ENCODE measurements at regions not wholly inside any gene's neighbourhood (a gene's known extent, or its start where the extent isn't known, plus 50 kb on each side); places are given as distances from the start of the nearest gene placed in this dataset.
"Not testable (repeated sequence)": the region's sequence is repeated elsewhere in the genome, so short reads cannot be mapped to it uniquely, and the experiment has no call there.

GRCh38 chr3:118245312-118245711 is 789.3 kb downstream of the IGSF11 start:
- DNase-seq: no peak

- not testable (repeated sequence) for DNase-seq
These were observed 775.8 kb downstream of the IGSF11 start for GRCh38 chr3:118258850-118259249.

- no peak for DNase-seq
These were observed 771.7 kb downstream of the IGSF11 start for GRCh38 chr3:118262800-118263402.

- DNase-seq: no peak
These were observed 767.1 kb downstream of the IGSF11 start for GRCh38 chr3:118267588-118267987.

GRCh38 chr3:118269537-118270125 is 765.0 kb downstream of the IGSF11 start:
- DNase-seq: no peak

- DNase-seq: no peak
These were observed 761.7 kb downstream of the IGSF11 start for GRCh38 chr3:118272991-118273390.

GRCh38 chr3:118277814-118278213 is 756.8 kb downstream of the IGSF11 start:
- no peak for DNase-seq

- DNase-seq: no peak
These were observed 741.8 kb downstream of the IGSF11 start for GRCh38 chr3:118292841-118293240.

- DNase-seq: no peak
These were observed 736.5 kb downstream of the IGSF11 start for GRCh38 chr3:118298133-118298532.

GRCh38 chr3:118304557-118304956 is 730.1 kb downstream of the IGSF11 start:
- no peak for DNase-seq

- DNase-seq: no peak
These were observed 701.9 kb downstream of the IGSF11 start for GRCh38 chr3:118332699-118333098.

GRCh38 chr3:118337649-118338048 is 697.0 kb downstream of the IGSF11 start:
- no peak for DNase-seq

- DNase-seq: no peak
These were observed 687.1 kb downstream of the IGSF11 start for GRCh38 chr3:118347396-118348168.

GRCh38 chr3:118348169-118348557 is 686.5 kb downstream of the IGSF11 start:
- no peak for DNase-seq

- no peak for DNase-seq
These were observed 680.1 kb downstream of the IGSF11 start for GRCh38 chr3:118354556-118354955.

GRCh38 chr3:118369892-118370491 is 664.7 kb downstream of the IGSF11 start:
- DNase-seq: no peak

- DNase-seq: no peak
These were observed 654.1 kb downstream of the IGSF11 start for GRCh38 chr3:118380576-118380975.

- no peak for DNase-seq
These were observed 638.2 kb downstream of the IGSF11 start for GRCh38 chr3:118396491-118396890.

GRCh38 chr3:118400086-118400485 is 634.6 kb downstream of the IGSF11 start:
- DNase-seq: no peak

GRCh38 chr3:118400886-118401285 is 633.8 kb downstream of the IGSF11 start:
- no peak for DNase-seq

GRCh38 chr3:118401887-118402286 is 632.8 kb downstream of the IGSF11 start:
- DNase-seq: no peak

- no peak for DNase-seq
These were observed 631.7 kb downstream of the IGSF11 start for GRCh38 chr3:118402971-118403370.

GRCh38 chr3:118406562-118406961 is 628.1 kb downstream of the IGSF11 start:
- DNase-seq: no peak

- DNase-seq: no peak
These were observed 626.2 kb downstream of the IGSF11 start for GRCh38 chr3:118408431-118408830.
